ENCODE measurements at regions not wholly inside any gene's neighbourhood (a gene's known extent, or its start where the extent isn't known, plus 50 kb on each side); places are given as distances from the start of the nearest gene placed in this dataset.
"Not testable (repeated sequence)": the region's sequence is repeated elsewhere in the genome, so short reads cannot be mapped to it uniquely, and the experiment has no call there.

DNA sequence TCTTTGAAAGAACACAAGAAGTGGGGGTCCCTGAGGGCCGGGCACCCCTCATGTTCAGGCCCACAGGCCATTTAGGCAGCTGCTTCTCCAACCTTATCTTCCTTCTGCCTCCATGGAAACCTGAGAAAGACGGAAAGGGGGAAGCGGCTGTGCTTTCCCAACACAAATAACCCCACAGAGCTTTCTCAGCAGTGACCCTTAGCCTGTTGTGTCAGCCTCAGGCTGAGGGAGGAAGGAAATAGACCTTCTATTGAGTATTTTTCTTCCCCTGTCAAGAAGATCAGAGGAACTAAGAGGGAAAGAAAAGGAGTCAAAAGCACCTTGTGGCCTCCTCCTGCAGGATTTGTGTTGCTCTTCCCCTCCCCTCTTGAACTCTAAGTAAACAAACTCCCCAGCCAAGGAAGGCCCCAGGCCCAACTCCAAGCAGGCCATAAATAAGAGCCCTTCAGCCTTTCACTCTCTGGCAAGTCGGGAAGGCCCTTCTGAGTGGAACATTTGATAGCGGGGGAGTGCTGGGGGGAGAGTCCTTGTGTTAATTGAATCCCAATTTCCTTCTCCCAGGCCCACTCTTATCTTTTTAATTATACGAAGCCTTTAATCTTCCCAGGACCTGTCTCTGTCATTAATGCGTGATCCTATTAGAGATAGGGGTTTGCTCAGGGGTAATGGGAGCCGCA is 76.8 kb upstream of the PAX8 start:
- TF ChIP-seq POLR2A, POLR2AphosphoS5 (IDR thresholded peaks at IDR 0.05): not testable (repeated sequence)
- TF ChIP-seq, protein P1, sequence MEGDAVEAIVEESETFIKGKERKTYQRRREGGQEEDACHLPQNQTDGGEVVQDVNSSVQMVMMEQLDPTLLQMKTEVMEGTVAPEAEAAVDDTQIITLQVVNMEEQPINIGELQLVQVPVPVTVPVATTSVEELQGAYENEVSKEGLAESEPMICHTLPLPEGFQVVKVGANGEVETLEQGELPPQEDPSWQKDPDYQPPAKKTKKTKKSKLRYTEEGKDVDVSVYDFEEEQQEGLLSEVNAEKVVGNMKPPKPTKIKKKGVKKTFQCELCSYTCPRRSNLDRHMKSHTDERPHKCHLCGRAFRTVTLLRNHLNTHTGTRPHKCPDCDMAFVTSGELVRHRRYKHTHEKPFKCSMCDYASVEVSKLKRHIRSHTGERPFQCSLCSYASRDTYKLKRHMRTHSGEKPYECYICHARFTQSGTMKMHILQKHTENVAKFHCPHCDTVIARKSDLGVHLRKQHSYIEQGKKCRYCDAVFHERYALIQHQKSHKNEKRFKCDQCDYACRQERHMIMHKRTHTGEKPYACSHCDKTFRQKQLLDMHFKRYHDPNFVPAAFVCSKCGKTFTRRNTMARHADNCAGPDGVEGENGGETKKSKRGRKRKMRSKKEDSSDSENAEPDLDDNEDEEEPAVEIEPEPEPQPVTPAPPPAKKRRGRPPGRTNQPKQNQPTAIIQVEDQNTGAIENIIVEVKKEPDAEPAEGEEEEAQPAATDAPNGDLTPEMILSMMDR (IDR thresholded peaks at IDR 0.05) = not testable (repeated sequence)
